Hematopoietic multipotent progenitor cell treated with erythropoietin and hydrocortisone succinate and interleukin-3 and kit ligand, for 15 days (in vitro differentiated cells): ENCODE measurements at regions not wholly inside any gene's neighbourhood (a gene's known extent, or its start where the extent isn't known, plus 50 kb on each side); places are given as distances from the start of the nearest gene placed in this dataset.
"Not testable (repeated sequence)": the region's sequence is repeated elsewhere in the genome, so short reads cannot be mapped to it uniquely, and the experiment has no call there.

Experiments
- DNase-seq: peaks from one replicate; pipeline ENCODE4 v3.0.0-alpha.2; 2015; ENCODE audit warnings: low spot score

DNA sequence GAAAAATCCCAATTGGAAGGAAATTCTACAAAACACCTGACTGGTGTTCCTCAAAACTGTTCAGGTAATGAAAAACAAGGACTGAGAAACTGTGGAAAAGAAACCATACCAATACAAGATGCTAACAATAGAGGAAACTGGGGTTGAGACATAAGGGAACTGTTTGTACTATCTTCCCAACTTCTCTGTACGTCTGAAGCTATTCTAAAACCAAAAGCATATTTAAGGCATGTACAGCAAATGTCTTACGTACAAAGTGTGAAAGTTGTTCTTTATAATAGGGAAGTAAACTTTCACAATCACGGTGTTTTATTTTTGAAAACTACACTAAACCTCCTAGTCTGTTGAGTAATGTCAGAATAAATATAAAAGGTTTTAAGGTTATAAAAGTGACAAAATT lies 776.1 kb upstream of the RAB6C start:
- DNase-seq, result no peak

DNA sequence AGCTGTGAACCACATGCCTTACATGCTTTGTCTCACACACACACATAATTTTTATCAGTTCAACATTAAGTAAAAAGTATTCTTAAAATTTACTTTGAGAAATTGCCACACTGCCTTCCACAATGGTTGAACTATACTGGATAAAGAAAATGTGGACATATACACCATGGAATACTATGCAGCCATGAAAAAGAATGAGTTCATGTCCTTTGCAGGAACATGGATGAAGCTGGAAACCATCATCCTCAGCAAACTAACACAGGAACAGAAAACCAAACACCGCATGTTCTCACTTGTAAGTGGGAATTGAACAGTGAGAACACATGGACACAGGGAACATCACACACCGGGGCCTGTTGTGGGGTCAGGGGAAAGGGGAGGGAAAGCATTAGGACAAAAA lies 774.9 kb upstream of the RAB6C start:
- not testable (repeated sequence) for DNase-seq

DNA sequence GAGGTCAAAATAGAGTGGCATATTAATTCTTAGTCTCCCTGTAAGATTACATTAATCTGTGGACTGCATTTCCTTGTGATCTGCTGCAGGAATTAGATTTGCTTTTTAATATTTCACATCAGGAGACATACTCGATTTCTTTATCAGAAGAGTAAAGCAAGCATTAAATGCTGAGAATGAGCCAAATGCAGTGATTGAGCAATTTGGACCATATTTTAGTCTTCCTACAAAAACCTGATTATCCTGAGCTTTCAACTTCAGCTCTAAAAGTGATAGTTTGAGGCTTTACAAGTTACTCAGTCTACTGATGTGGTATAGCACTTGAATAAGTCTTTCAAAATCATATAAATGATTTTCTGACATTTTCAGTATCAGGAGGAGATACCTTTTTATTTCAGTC lies 774.3 kb upstream of the RAB6C start:
- DNase-seq, result no peak

DNA sequence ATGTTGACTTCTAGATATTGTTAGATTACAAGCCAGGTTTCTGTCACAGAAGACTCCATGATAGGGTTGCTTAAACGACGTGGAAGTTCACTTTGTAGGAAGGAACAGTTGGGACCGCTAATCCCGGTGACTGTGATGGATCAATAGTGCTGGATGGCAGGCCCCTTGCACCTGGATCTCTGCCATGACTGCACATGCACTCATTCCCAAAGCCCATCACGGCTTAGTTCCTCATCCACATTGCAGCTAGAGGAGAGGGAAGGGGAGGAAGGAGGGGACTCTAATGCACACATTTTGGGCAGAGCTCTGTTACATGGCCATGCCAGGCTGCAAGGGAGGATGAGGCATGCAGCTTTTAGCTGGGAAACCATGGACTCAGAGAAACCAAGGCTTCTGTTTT lies 773.7 kb upstream of the RAB6C start:
- DNase-seq, result no peak

DNA sequence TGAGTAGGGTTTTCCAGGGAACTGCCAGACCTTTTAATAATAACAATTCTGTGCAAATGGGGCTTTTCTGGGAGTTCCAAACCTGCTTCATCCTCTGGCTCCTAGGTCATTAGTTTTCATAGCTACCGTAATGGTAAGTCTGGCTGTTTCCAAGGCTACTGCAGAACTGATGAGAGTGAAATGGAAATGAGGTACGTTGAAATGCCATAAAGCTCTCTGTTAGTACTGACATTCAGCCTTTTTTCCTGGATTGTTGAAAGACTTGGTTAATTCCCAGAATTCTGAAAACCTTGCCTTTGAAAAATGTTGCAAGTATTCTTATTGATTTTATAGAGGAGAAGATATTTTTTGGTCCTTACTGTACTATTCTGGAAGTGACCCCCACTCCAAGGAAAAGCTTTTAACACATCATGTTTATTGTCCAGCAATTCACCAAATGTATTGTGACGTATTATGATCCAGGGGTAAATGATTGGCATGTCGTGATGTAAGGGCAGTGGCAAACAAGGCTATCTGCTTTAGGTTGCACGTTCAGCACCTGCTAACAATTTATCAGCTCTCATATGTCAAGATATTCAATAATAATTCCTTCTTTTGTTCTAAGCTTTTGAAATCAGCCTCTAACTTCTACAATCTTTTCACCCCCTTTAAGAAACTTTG lies 767.0 kb upstream of the RAB6C start:
- DNase-seq, result no peak

DNA sequence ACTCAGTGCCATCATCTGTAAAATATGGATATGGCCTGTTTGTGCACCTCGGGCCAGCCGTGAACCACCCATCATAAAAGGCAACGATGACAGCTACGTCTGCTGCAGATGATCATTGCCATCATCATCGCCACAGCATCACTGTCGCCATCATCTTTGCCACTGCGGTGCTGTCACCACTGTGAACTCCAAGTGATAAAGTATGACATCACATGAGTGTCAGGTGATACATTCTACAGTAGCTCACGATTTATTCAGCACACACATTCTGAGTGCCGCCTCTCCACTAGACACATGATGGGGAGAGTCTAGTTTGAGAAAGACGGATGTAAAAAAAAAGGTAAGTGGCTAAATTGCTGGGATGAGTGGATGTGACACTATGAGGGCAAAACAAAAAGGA lies 755.4 kb upstream of the RAB6C start:
- DNase-seq, result no peak

DNA sequence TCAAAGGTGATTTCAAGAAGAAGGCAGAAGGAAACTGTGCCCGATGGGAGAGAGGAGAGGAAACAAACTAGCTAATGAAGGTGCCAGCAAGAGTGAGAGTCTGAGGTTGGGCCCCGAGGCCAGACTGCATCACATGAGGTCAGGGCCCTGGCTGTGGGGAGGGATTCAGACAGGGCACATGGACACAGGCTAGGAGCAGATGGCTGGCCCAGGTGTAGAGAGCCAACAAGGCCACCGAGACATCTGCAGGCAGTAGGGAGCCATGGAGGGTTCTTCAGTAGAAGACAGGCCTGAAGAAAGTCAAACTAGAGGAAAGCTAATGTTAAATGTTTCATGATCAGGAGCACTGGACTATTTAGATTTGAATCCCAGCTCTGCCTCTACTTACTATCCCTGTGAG lies 755.0 kb upstream of the RAB6C start:
- no peak for DNase-seq

DNA sequence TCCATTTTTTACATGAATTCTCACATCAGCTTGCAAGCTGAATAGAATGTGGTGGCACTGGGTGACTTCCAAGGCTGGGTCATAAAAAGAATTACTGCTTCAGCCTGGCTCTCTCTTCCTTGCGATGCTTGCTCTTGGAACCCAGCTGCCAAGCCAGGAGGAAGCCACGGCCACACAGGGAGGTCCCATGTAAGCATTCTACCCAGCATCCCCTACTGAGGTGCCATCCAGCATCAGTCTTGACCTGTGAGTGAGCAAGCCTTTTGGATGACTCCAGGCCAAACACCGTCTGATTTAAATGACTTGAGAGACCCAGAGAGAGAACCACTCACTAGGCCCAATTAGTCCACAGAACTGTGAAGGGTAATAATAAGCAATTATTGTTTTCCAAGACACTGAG lies 750.3 kb upstream of the RAB6C start:
- no peak for DNase-seq

DNA sequence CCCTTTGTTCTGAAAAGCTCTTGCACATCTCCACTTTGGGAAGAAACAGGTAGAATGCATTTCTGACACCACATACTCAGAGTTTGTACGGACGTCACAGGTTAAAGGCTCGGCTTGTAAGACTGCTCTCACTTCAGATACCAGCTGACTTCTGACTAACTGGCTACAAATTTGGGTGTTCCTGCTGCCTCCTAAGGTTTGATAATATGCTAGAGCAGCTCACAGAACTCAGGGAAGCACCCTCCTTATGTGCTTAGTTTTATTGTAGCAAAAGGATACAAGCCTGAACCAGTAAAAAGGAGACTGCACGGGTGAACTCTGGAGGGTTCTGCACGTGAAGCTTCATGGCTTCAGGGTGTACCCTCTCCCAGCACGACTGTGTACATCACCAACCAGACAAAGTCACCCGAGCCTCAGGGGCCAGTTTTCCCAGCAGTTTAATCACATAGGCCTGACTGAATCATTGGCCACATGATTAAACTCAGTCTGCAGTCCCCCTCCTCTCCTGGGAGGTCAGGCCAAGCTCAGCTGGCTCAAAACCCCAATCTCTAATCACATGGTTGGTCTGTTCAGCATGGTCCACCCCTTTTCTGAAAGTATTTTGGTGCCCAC lies 749.5 kb upstream of the RAB6C start:
- no peak for DNase-seq

DNA sequence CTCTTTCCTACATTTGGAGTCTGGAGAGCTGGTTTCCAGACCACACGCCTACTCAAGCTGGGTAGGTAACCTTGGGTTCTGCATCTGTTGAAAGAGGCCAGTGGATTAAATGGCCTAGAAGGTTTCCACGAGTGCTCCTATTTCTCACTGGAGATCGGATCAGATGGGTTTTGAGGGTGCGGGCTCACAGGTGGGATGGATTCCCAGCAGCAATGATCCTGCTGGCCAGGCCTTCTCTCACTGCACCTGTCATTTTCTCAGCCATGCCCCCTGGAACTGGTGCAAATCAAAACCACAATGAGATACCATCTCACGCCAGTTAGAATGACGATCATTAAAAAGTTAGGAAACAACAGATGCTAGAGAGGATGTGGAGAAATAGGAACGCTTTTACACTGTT lies 747.5 kb upstream of the RAB6C start:
- no peak for DNase-seq

DNA sequence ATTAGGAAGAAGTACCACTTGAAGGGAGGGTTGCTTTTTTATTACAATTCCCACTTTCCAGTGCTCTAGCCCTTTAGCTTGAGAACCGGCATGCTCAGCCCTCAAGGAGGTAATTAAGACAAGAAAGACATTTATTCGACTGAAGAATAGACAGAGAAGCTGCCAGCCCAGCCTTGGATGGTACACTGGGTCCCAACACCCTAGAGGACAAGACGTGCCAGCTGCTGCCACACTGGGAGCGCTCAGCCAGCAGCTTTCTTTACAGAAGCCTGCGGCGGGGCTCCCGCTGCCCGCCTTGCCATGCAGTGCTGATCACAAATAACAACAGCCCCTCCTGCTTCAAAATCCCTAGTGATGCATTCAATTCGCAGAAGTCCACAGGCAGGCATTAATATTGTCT lies 746.3 kb upstream of the RAB6C start:
- no peak for DNase-seq

DNA sequence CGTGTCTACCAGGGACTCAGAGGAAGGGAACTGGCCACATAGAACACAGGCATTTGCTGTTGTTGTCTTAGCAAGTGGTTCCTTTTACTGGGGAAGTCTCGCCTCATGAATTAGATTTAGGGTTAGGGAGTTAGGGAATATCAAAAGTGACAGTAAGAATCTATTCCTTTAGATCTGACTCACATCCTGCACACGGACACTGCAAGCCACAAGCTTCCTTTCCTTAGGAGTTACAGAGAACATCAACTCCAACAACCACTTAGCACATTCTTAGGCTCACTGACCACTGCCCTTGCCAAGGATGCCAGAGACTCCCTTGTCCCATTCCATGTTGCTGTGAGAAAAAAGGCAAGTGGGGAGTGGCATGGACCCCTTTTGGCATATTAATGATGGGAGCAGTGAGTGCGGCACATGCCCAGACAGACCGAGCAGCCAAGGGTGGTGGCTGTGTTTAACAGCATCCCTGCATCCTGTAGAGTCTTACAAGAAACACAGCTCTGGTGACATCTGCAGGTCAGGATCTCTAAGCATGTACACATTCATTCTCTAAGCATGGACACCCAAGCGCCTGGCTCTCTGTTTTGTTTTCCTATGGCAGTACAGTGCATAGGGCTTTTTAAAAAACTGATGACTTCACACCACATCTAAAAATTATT lies 745.6 kb upstream of the RAB6C start:
- DNase-seq, result no peak

DNA sequence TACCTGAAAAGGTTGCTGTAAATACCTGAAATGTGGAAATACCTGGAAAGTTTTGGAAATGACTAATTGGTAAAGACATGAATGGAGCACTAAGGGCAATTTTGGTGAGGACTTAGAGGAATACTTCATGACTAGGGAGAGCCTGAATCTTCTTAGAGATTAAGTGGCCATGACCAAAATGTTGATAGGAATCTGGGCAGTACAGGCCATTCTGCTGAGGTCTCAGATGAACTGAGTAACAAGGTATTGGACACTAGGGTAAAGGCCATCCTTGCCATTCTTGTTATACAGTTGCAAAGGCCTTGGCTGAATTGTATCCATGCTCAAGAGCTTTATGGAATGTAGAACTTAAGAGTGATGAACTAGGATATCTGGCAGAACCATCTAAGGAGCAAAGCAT lies 742.9 kb upstream of the RAB6C start:
- no peak for DNase-seq

DNA sequence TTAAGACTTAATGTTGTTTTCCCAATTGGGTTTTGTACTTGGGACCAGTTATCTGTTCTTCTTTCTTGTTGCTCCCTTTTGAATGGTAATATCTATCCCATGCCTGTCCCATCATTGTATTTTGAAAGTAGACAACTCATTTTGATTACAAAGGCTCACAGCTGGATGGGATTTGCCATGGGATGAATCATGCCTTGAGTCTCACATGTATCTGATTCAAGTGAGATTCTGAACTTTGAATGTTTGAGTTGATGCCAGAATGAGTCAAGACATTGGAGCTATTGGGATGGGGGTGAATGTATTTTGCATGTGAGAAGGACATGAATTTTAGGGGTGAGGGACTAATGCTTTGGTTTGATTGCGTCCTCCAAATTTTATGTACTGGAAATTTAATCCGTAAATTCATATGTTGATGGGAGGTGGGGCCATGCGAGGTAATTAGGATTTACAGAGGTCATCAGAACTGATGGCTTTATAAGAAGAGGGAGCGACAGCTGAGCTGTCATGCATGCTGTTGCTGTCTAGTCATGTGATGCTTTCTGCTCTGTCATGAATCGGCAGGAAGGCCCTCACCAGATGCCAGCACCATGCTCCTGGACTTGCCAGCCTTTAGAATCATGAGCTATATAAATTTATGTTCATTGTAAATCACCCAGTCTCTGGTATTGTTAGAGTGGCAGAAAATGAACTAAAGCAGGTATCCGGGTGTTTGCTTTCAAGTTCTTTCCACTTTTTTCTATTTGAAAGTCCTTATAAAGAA lies 741.3 kb upstream of the RAB6C start:
- DNase-seq, result no peak

DNA sequence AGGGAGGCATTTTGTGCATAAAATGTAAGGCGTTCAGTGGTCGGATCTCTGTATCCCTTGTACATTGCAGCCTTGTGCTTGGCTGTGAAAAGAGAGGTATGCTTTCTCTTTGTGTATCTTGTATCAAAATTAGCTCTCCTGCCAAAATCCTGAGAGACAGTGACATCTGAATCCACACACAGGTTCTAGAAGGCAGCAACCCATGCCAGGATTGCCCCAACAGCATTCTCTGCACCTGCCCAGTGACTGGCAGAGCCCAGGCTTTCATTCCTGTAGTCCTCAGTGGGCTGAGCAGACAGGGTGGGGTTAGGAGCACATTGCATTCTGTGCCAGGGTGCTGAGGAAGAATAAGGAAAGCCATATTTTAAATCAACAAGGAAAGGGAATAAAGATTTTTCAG lies 740.3 kb upstream of the RAB6C start:
- DNase-seq, result no peak

DNA sequence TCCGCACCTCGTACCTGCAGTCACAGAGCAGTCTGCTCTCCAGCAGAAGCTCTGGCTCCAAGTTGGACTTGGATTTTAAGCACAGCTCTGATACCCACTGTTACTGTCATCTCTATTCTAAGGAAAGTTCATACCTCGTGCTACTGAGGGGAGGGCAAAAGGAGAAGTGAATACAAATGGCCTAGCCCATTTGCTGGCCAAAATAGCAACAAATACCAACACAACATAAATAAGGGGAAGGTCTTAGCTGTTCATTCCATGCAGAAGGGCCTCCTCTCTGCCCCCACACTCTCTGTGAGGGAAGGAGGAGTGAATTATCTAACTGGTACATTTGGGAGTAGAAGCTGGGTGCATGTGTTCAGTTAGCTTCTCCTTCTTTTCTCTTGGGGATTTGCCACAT lies 739.4 kb upstream of the RAB6C start:
- no peak for DNase-seq

DNA sequence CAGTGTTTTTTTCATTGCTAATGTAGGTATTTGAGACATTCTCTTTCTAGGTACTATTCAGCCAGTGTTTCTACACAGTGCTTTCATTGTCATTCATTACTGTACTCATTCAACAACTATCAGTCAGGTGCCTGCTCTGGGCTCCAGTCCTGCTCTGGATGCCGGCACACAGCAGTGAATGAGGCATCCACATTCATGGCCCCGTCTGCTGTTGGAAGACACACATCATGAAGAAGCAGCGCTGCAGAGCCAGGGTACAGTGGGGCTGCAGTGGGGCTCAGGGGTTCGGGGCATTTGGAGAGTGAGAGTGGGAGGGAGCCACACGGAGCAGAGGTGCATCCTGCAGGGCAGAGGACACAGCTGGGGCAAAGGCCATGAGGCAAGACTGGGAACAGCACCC lies 737.2 kb upstream of the RAB6C start:
- DNase-seq, result no peak

DNA sequence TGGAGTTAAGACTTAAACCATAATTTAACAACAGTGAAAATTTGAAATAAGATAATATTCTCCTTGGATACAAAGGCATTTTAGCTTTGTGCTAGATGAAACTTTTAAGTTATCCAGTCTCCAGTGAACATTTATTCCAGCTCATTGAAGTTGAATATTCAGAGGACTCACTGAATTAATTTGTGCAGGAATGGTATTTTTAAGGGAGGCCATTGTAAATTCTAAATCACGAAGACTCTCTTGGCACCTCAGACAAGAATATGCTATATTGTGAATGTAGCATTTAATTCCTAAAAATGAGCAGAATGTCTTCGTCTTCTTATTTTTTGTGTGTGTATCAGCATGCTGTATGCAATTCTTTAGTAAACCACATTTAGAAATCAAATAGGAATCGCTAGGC lies 731.7 kb upstream of the RAB6C start:
- DNase-seq, result no peak

DNA sequence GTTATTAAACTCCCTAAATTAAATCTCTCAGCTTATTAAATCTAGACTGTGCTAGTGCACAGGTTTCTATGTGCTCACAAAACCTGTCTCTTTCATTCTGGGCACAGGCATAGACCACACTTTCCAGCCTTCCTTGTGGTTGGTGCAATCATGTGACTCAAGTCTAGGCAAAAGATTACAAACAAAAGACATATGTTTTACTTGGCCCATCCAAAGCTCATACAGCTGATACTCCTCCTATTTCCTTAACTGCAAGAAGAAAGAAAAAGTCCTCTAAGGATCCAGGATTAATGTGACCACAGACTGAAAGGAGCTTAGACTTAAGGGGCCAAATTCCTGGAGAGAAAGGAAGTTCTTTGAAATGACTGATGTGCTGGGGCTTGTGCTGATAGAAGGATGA lies 731.3 kb upstream of the RAB6C start:
- DNase-seq, result no peak

DNA sequence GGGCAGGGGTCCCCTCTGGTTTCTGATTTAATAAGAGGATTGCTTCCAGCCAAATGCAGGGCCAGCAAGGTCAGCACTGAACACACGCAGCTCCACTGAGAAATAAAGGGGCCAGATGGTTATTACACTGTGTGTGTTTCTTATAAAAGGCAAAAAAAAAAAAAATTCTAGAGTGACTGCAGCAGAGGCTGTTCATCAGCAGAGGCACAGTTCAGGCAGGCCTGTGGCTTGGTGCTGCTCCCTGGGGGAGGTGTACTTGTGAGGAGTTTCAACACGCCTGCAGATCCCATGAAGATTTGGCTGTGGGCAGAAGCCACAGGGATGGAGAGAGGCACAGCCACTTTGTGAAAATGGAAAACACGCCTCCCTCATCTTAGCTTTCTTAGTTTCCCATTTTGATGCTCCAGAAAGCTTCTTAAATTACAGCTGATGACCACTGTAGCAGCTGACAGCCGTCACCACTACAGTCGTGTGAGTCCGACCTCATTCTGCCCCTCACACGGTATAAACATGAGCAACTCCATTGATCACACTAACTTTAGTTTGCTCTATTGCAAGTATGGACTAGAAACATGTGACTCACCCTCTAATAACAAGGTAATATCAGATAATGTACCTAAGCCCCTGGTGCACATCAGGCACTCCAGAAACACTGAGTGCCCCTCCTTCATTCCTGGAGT lies 726.5 kb upstream of the RAB6C start:
- no peak for DNase-seq

DNA sequence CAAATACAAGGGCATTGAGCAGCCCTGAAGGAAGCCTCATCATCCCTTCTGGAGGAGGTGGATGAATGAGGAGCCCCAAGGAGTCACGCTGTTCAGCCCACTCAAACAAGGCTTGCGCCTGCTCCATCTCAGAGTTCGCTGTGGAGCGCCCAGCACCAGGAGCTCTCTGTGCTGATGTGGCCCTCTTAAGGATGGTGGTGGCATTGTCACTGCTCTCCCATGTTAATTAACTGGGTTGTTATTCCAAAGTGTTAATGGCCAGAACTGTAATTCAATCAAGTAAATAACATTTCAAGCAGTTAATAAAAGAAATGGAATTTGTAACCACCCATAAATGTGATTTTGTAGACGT lies 726.0 kb upstream of the RAB6C start:
- DNase-seq, result no peak

DNA sequence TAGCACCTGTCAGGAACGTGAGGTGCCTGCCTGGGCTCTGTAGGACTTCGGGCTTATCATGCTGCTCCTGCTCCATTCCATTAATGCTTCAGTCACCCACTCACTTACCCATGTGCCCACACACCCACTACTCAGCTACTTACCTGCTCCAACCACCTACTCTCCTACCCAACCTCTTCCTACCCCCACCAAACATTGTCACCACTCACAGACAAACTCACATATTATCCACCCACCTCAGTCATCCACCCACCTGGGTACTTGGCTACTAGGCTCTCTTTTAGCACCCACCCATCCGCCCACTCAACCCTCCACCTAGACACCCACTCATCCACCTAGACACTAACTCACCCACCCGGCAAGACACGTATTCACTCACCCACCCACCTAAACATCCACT lies 724.7 kb upstream of the RAB6C start:
- DNase-seq, result no peak
